Cerebellar nuclear complex (tissue), 1 donor: ENCODE measurements at regions not wholly inside any gene's neighbourhood (a gene's known extent, or its start where the extent isn't known, plus 50 kb on each side); places are given as distances from the start of the nearest gene placed in this dataset.

Experiments
- DNase-seq, 2 experiments: peaks; one replicate each; lab custom pipeline; 2025; lab: John Stamatoyannopoulos, UW

DNA sequence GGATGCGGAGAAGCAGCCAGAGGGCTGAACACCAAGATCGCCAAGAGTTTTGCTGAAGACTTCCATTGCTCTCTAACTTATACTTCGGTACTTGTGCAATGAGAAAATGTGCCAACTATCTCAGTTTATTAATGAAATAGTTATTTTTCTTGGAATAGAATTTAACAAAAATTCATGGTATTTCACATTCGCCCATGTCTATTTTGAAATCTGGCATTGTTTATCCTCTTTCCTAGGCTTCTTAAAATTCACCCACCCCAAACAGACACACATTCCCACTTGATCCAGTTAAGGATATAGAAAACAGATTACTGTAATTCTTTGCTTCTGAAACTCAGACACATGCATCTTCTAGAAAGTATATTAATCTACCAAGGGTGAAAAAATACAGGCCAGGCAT lies 56.3 kb upstream of the ADAMTS5 start:
- DNase-seq: no peak

DNA sequence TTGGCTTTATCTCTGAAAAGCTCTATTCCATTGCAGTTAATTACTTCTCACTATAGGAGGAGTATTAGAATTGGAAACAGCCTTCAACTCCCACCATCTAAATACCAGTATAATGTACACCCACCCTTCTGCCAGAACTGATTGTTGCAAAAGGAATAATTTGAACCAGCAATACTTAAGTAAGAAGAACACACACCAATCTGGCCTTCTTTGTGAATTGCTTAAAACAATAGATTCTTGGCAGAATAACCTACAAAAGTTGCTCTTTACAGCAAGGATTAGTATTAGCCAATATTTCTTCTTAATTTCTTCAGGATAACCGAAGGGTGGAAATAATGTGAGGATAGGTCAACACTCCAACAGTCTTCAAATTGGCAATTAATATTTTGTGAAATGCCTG lies 54.9 kb upstream of the ADAMTS5 start:
- no peak for DNase-seq

- no peak for DNase-seq
Observed at GRCh38 chr21:27021046-27021445, 54.2 kb upstream of the ADAMTS5 start.

- DNase-seq: no peak
Observed at GRCh38 chr21:27017246-27017645, 50.4 kb upstream of the ADAMTS5 start.
